GM19351 (cell line): ENCODE measurements at regions not wholly inside any gene's neighbourhood (a gene's known extent, or its start where the extent isn't known, plus 50 kb on each side); places are given as distances from the start of the nearest gene placed in this dataset.
"Not testable (repeated sequence)": the region's sequence is repeated elsewhere in the genome, so short reads cannot be mapped to it uniquely, and the experiment has no call there.

Source experiments
- ATAC-seq: cut with Tn5 transposase; IDR thresholded peaks from one replicate; pipeline ENCODE4 v1.9.1; 2021; ENCODE audit warnings: mild to moderate bottlenecking, moderate library complexity; ENCODE audit not compliant: unreplicated experiment

DNA sequence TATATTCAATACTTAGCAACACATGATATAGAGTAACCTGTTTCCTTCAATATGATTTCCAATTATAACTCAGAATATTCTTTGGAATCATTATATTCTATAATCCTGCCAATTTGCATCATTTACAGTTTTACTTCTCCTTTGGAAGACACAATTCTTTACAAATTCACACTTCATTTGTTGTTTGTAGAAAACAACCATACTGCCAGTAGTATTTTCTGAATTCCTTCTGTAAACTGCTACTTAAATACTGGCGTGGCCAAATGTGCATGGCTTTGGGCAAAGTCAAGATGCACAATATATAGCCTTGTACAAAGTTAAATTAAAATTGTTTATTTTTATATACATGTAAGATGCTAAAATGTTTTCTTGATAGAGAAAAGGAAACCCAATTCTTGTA is 687.1 kb upstream of the NEGR1 start:
- no peak for ATAC-seq

GRCh38 chr1:72954943-72955342 is 672.6 kb upstream of the NEGR1 start:
- no peak for ATAC-seq

GRCh38 chr1:72950900-72951299 is 668.6 kb upstream of the NEGR1 start:
- not testable (repeated sequence) for ATAC-seq

GRCh38 chr1:72946903-72947499 is 664.7 kb upstream of the NEGR1 start:
- ATAC-seq: no peak

DNA sequence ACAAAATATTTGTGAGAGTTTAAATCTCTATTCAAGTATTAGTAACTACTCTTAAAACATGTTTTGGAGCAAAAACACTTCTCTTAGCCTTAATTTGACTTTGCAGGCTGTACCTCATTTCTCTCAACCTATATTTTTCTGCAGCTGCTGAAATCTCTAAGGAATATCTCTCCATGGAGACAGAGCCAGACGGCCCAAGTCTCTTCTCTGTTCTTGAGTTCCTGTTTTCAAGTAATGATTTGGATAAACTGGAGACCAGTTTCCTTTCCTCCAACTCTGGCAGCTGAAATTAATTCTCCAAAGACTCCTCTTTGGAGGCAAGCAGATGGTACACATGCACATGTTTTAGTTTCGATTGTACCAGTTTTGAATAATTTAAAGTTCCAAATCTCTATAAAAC is 659.7 kb upstream of the NEGR1 start:
- no peak for ATAC-seq

DNA sequence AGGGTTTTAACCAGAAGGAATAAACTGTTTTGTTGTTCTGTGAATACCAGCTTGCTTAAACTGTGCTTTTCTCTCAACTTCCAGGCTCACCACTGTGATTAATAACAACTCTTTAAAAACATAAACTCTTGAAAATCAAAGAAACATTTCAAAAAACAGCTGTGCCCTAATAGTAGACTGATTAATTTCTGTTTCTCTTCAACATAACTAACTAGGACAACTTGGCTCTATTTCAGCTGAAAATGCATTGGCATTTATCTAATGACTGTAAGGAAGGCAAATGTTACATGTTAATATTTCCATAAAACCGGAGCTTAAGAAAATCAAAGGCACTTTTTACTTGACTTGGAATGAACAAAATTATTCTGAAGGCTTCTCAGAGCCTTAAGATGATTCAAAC is 656.1 kb upstream of the NEGR1 start:
- no peak for ATAC-seq

DNA sequence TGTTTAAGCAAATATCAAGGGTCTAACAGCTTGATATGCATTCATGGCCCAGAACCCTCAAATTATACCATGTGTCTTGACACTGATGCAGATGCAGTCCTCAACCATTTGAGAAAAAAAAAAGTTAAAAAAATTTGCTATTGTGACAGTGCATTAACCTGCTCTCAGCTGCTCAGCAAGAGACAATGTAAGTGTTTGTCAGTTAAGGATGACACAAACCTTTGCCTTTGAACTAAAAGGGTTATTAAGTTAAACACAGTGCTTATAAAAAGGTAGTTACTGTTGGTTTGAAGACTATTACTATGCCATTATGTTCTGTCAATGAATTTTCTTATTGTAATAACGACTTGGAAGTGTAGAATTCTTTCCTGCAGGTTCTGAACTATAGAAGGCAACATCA is 655.6 kb upstream of the NEGR1 start:
- no peak for ATAC-seq

GRCh38 chr1:72936942-72937341 is 654.6 kb upstream of the NEGR1 start:
- ATAC-seq: no peak

GRCh38 chr1:72936151-72936740 is 653.9 kb upstream of the NEGR1 start:
- ATAC-seq: no peak

- no peak for ATAC-seq
These were observed 649.7 kb upstream of the NEGR1 start for GRCh38 chr1:72932025-72932424.

- ATAC-seq: no peak
These were observed 648.2 kb upstream of the NEGR1 start for GRCh38 chr1:72930528-72930927.

- ATAC-seq: no peak
These were observed 636.6 kb upstream of the NEGR1 start for GRCh38 chr1:72918940-72919339.

GRCh38 chr1:72917920-72918319 is 635.6 kb upstream of the NEGR1 start:
- no peak for ATAC-seq

DNA sequence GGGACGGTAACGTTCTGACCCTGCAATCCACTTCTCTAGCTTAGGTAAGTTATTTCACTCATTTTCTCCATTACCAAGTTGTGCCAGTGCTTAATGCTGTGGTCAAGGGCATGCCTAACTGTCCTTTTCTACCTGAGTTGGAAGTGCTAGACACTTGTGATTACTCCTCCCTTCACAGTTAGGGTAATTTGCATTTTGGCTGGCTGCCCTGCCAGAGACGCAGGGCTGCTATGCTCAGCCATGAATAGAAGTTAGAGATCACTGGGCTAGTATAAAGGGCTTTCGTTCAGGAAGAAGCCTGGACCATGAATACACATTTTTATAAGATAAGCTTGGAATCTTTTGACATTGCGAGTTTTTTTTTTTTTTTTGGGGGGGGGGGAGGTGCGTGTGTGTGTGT is 633.2 kb upstream of the NEGR1 start:
- no peak for ATAC-seq

- ATAC-seq: no peak
These were observed 629.3 kb upstream of the NEGR1 start for GRCh38 chr1:72911656-72912055.

DNA sequence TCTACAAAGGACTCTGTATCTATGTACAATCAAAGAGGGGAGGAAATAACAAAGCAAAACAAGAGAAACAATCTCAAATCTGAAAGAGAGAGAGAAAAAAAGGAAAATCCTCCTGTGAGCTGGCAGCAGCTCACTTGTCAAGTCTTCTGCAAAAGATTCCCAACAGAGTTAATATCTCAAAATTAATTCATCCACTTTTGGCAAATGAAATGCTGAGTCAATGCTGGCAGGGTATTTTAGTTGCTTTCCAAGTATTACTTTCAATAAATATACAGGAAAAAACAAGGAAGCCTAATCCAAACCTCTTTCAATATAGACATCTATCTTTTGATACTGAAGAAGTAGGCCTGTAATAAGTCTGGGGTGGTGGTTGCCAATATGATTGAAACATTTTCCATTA is 613.9 kb upstream of the NEGR1 start:
- no peak for ATAC-seq

GRCh38 chr1:72892461-72892860 is 610.1 kb upstream of the NEGR1 start:
- ATAC-seq: no peak

DNA sequence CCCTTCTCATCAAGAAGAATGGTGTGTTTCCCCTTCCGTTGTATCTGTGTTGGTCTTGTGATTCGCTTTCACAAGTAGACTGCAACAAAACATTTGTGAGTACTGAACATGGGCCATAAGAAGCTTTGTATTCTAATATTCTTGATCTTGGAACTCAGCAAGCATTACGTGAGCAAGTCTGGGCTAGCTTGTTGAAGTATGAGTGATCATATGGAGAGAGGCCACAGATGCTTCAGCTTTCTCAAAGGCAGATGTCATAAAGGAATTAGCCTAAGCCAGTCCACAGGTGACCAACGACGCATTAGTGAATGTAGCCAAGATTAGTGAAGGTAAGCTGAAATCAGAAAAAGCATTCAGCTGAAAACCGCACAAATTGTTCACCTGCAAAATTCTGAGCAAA is 609.6 kb upstream of the NEGR1 start:
- ATAC-seq: no peak

DNA sequence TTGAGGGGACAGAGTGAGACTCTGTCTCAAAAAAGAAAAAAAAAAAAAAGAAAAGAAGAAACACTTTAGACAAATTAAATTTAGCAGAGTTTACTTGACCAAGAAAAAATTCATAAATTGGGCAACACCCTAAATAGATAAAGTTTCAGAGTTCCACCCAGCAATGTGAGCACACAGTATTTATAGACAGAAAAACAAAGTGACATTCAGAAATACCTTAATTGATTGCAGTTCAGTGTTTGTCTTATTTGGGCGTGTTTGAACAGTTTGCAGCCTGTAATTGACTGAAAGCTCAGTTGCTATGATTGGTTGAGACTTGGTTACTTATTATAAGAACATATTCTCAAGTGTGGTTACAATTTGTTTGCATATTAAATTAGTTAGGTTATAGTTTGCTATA is 603.5 kb upstream of the NEGR1 start:
- no peak for ATAC-seq

DNA sequence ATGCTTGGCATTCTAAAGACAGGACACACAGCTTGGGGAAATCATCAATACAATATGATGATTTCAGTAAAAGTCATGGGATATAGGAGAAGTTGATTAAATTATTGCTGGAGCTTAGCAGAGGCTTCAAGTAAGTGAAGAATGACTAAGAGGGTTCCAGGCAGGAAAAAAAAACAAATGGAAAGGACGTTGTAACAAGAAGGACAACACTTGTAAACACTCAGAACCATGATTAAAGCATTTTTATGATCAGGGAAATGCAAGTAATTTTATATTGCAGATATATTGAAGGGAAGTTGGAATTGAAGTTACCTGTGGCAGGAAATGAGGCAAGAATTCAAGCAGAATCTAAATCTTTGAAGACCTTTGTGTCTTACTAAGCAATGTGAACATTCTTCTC is 602.7 kb upstream of the NEGR1 start:
- ATAC-seq: no peak

DNA sequence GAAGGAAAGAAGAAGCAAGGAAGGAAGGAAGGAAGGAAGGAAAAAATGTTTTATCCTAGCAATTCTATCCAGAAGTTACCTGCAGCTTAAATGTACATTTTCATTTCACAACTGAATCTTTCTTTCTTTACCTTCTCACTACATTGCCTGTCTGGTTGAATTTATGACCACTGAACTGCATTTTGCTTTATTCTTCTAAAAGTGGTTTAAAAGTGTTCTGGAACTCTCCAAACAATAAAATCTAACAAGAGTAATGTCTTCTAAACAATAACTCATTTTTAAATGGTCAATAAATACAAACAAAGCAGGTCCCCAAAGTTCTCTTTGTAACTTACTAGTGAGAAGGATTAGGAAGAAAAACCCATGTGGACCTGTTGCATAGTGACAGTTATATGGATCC is 587.5 kb upstream of the NEGR1 start:
- ATAC-seq: no peak

DNA sequence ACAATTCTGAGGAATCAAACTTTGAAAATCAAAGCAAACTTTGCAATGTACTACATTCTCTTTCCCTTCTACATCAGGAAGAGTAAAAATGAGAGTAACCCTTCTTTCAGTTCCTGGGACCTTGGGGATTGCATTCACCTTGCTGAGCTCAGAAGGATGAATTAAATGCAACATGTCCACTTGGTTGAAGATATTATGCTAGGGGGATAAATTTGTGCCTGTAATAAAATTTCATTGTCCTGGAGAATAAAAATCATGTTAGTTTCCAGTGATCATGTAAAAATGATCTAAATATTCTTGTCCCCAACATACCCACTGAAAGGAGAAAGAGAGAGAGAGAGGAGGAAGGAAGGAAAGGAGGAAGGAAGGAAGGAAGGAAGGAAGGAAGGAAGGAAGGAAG is 587.1 kb upstream of the NEGR1 start:
- ATAC-seq: no peak

- no peak for ATAC-seq
These were observed 569.3 kb upstream of the NEGR1 start for GRCh38 chr1:72851597-72851996.
